Stomach smooth muscle (tissue), 2 donors: ENCODE measurements at regions not wholly inside any gene's neighbourhood (a gene's known extent, or its start where the extent isn't known, plus 50 kb on each side); places are given as distances from the start of the nearest gene placed in this dataset.

Experiments
- H3K27ac ChIP-seq: one replicate; pipeline ENCODE4 v1.7.0; 2013; ENCODE audit warnings: mild to moderate bottlenecking, low read length, inconsistent platforms
- H3K27me3 ChIP-seq, 2 donors: one replicate each; pipeline ENCODE4 v1.7.0; 2013; ENCODE audit warnings: low read length in 2 of 2; ENCODE audit not compliant: insufficient read depth in 2 of 2, control insufficient read depth in 1 of 2
- H3K36me3 ChIP-seq, 2 donors: one replicate each; pipeline ENCODE4 v1.7.0; 2013; ENCODE audit warnings: low read length in 2 of 2; ENCODE audit not compliant: control insufficient read depth in 2 of 2, insufficient read depth in 2 of 2
- H3K4me1 ChIP-seq: one replicate; pipeline ENCODE4 v1.7.0; 2013; ENCODE audit warnings: low read length; ENCODE audit not compliant: control insufficient read depth, insufficient read depth
- H3K4me3 ChIP-seq, 2 donors: one replicate each; pipeline ENCODE4 v1.7.0; 2013; ENCODE audit warnings: low read length in 2 of 2
- H3K9ac ChIP-seq, 2 donors: one replicate each; pipeline ENCODE4 v1.7.0; 2013; ENCODE audit warnings: low read length in 2 of 2, mild to moderate bottlenecking in 1 of 2
- H3K9me3 ChIP-seq, 2 donors: one replicate each; pipeline ENCODE4 v1.7.0; 2013; ENCODE audit warnings: low read length in 2 of 2; ENCODE audit not compliant: control insufficient read depth in 2 of 2
- donor health status: healthy.
- donor health status: Pancreatic carcinoma.

GRCh38 chr11:79758325-79758724 lies 317.5 kb upstream of the TENM4 start:
- no peaks in the 10 kb centered on the region for H3K4me1 ChIP-seq
- H3K4me3 ChIP-seq = no peak overlapping the region
- no peak overlapping the region for H3K27ac ChIP-seq
- no peaks in the 10 kb centered on the region for H3K36me3 ChIP-seq
- H3K27me3 ChIP-seq = no peaks in the 10 kb centered on the region
- no peak overlapping the region for H3K9ac ChIP-seq
- H3K9me3 ChIP-seq = no peaks in the 10 kb centered on the region

GRCh38 chr11:79747406-79747805 lies 306.6 kb upstream of the TENM4 start:
- Histone ChIP-seq H3K9ac (no peak overlapping the region), H3K36me3 (no peaks in the 10 kb centered on the region), H3K4me3 (no peak overlapping the region), H3K4me1 (no peaks in the 10 kb centered on the region), H3K9me3 (peaks cover 0 to 2% of the 10 kb centered on the region in 2 donors), H3K27me3 (no peaks in the 10 kb centered on the region), H3K27ac (no peak overlapping the region)

GRCh38 chr11:79744941-79745340 lies 304.1 kb upstream of the TENM4 start:
- peaks cover 0 to 2% of the 10 kb centered on the region in 2 donors for H3K9me3 ChIP-seq
- H3K27ac ChIP-seq = no peak overlapping the region
- no peaks in the 10 kb centered on the region for H3K27me3 ChIP-seq
- no peaks in the 10 kb centered on the region for H3K36me3 ChIP-seq
- no peaks in the 10 kb centered on the region for H3K4me1 ChIP-seq
- H3K9ac ChIP-seq = no peak overlapping the region
- H3K4me3 ChIP-seq = no peak overlapping the region

- H3K9me3 ChIP-seq = peaks cover 0 to 2% of the 10 kb centered on the region in 2 donors
- H3K27ac ChIP-seq = no peak overlapping the region
- no peak overlapping the region for H3K4me3 ChIP-seq
- no peaks in the 10 kb centered on the region for H3K36me3 ChIP-seq
- H3K4me1 ChIP-seq = no peaks in the 10 kb centered on the region
- no peak overlapping the region for H3K9ac ChIP-seq
- H3K27me3 ChIP-seq = peaks cover 0 to 2% of the 10 kb centered on the region in 2 donors
Measured at GRCh38 chr11:79742176-79742575, 301.3 kb upstream of the TENM4 start.

- Histone ChIP-seq H3K27me3 (peaks cover 0 to 2% of the 10 kb centered on the region in 2 donors), H3K36me3 (no peaks in the 10 kb centered on the region), H3K4me3 (no peak overlapping the region), H3K9me3 (no peaks in the 10 kb centered on the region), H3K9ac (no peak overlapping the region), H3K27ac (no peak overlapping the region), H3K4me1 (no peaks in the 10 kb centered on the region)
Measured at GRCh38 chr11:79739591-79739990, 298.8 kb upstream of the TENM4 start.

- Histone ChIP-seq H3K9ac (no peak overlapping the region), H3K4me1 (no peaks in the 10 kb centered on the region), H3K9me3 (no peaks in the 10 kb centered on the region), H3K4me3 (no peak overlapping the region), H3K27me3 (peaks cover 0 to 2% of the 10 kb centered on the region in 2 donors), H3K36me3 (no peaks in the 10 kb centered on the region), H3K27ac (no peak overlapping the region)
Measured at GRCh38 chr11:79727221-79727620, 286.4 kb upstream of the TENM4 start.

- Histone ChIP-seq H3K9ac (no peak overlapping the region), H3K9me3 (peaks cover 0 to 2% of the 10 kb centered on the region in 2 donors), H3K27me3 (no peaks in the 10 kb centered on the region), H3K27ac (no peak overlapping the region), H3K36me3 (no peaks in the 10 kb centered on the region), H3K4me3 (no peak overlapping the region), H3K4me1 (no peaks in the 10 kb centered on the region)
Measured at GRCh38 chr11:79720115-79720514, 279.3 kb upstream of the TENM4 start.

GRCh38 chr11:79708319-79708932 lies 267.6 kb upstream of the TENM4 start:
- Histone ChIP-seq H3K9me3 (peaks cover 0 to 5% of the 10 kb centered on the region in 2 donors), H3K36me3 (no peaks in the 10 kb centered on the region), H3K9ac (no peak overlapping the region), H3K27ac (no peak overlapping the region), H3K4me1 (no peaks in the 10 kb centered on the region), H3K4me3 (no peak overlapping the region), H3K27me3 (no peaks in the 10 kb centered on the region)

GRCh38 chr11:79705648-79706047 lies 264.8 kb upstream of the TENM4 start:
- H3K27me3 ChIP-seq = no peaks in the 10 kb centered on the region
- no peaks in the 10 kb centered on the region for H3K36me3 ChIP-seq
- no peaks in the 10 kb centered on the region for H3K4me1 ChIP-seq
- H3K9ac ChIP-seq = no peak overlapping the region
- peaks cover 0 to 3% of the 10 kb centered on the region in 2 donors for H3K9me3 ChIP-seq
- H3K27ac ChIP-seq = no peak overlapping the region
- no peak overlapping the region for H3K4me3 ChIP-seq

- Histone ChIP-seq H3K9me3 (peaks cover 2 to 3% of the 10 kb centered on the region in 2 donors), H3K4me1 (no peaks in the 10 kb centered on the region), H3K27me3 (no peaks in the 10 kb centered on the region), H3K4me3 (no peak overlapping the region), H3K36me3 (no peaks in the 10 kb centered on the region), H3K9ac (no peak overlapping the region), H3K27ac (no peak overlapping the region)
Measured at GRCh38 chr11:79702303-79702702, 261.5 kb upstream of the TENM4 start.

GRCh38 chr11:79699246-79699645 lies 258.4 kb upstream of the TENM4 start:
- no peaks in the 10 kb centered on the region for H3K4me1 ChIP-seq
- H3K27ac ChIP-seq = no peak overlapping the region
- H3K36me3 ChIP-seq = no peaks in the 10 kb centered on the region
- H3K4me3 ChIP-seq = no peak overlapping the region
- H3K9ac ChIP-seq = no peak overlapping the region
- H3K27me3 ChIP-seq = no peaks in the 10 kb centered on the region
- H3K9me3 ChIP-seq = peaks cover 2 to 3% of the 10 kb centered on the region in 2 donors
